ENCODE measurements at regions not wholly inside any gene's neighbourhood (a gene's known extent, or its start where the extent isn't known, plus 50 kb on each side); places are given as distances from the start of the nearest gene placed in this dataset.

DNA sequence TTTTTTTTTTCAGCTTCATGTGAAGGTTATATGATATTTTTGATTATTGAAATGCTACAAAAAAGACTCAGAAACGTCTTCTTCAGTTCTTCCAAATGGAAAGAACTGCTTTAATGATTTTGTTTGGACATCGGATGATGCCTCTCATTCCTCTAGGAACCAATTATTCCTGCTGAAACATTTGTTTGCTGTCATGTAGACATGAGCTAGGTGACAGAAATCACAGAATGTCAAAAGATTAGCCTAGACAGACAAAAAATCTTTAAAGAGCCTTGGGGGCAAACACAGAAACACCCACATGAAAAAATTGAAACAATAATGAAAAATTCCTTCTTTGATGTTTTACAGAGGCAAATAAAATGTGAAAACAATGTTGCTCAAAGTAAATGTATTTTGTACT is 244.2 kb upstream of the EDIL3 start:
- Histone ChIP-seq H3K27ac (ENCODE audit: low read depth in 1 of 3, low read length in 2 of 3) (no peak overlapping the region), H3K4me1 (ENCODE audit: control insufficient read depth in 3 of 3, insufficient read depth in 2 of 3, low read depth in 1 of 3, low read length in 2 of 3) (no peaks in the 10 kb centered on the region), H3K27me3 (ENCODE audit: control insufficient read depth in 3 of 3, insufficient read depth in 3 of 3, low read length in 3 of 3) (no peaks in the 10 kb centered on the region), H3K4me3 (ENCODE audit: low read depth in 1 of 3, low read length in 3 of 3) (no peak overlapping the region), H3K9me3 (ENCODE audit: control insufficient read depth in 2 of 2, insufficient read depth in 1 of 2, low read depth in 1 of 2, low read length in 1 of 2) (no peaks in the 10 kb centered on the region), H3K36me3 (ENCODE audit: control insufficient read depth in 3 of 3, insufficient read depth in 2 of 3, low read depth in 1 of 3, low read length in 3 of 3) (no peaks in the 10 kb centered on the region)
- FAIRE-seq (no peak), DNase-seq (no peak)
- 59 to 76% (median 63%) methylated on average over 2 of the region's 2 CpGs for WGBS, 3 donors

DNA sequence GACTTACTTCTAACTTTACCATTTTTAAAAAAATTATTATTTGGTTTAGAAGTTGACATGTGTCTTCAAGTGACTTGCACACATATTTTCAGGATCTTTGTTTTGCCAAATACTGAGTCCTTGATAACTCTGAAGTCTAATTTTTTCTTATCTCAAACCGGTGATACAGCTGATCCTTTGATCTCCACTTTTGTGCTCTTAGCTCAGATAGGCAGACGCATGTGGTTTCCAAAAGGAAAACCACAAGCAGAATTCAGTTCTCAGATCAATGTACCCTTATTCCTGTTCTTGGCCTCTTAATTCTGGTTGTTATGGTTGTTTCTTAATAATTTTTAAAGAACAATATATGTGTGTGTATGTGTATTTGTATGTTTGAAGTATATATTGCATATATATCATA is 238.3 kb upstream of the EDIL3 start:
- H3K4me1 ChIP-seq (ENCODE audit: control insufficient read depth in 3 of 3, insufficient read depth in 2 of 3, low read depth in 1 of 3, low read length in 2 of 3): no peaks in the 10 kb centered on the region
- WGBS, 3 donors: 8 to 28% (median 11%) methylated on average over 2 of the region's 2 CpGs
- no peak for DNase-seq
- H3K27me3 ChIP-seq (ENCODE audit: control insufficient read depth in 3 of 3, insufficient read depth in 3 of 3, low read length in 3 of 3): no peaks in the 10 kb centered on the region
- H3K36me3 ChIP-seq (ENCODE audit: control insufficient read depth in 3 of 3, insufficient read depth in 2 of 3, low read depth in 1 of 3, low read length in 3 of 3): no peaks in the 10 kb centered on the region
- H3K4me3 ChIP-seq (ENCODE audit: low read depth in 1 of 3, low read length in 3 of 3): no peak overlapping the region
- FAIRE-seq: no peak
- H3K9me3 ChIP-seq (ENCODE audit: control insufficient read depth in 2 of 2, insufficient read depth in 1 of 2, low read depth in 1 of 2, low read length in 1 of 2): no peaks in the 10 kb centered on the region
- no peak overlapping the region for H3K27ac ChIP-seq (ENCODE audit: low read depth in 1 of 3, low read length in 2 of 3)

GRCh38 chr5:84622461-84622860 is 237.8 kb upstream of the EDIL3 start:
- DNase-seq: no peak
- Histone ChIP-seq H3K4me3 (ENCODE audit: low read depth in 1 of 3, low read length in 3 of 3) (no peak overlapping the region), H3K36me3 (ENCODE audit: control insufficient read depth in 3 of 3, insufficient read depth in 2 of 3, low read depth in 1 of 3, low read length in 3 of 3) (no peaks in the 10 kb centered on the region), H3K27ac (ENCODE audit: low read depth in 1 of 3, low read length in 2 of 3) (no peak overlapping the region), H3K9me3 (ENCODE audit: control insufficient read depth in 2 of 2, insufficient read depth in 1 of 2, low read depth in 1 of 2, low read length in 1 of 2) (no peaks in the 10 kb centered on the region), H3K4me1 (ENCODE audit: control insufficient read depth in 3 of 3, insufficient read depth in 2 of 3, low read depth in 1 of 3, low read length in 2 of 3) (no peaks in the 10 kb centered on the region), H3K27me3 (ENCODE audit: control insufficient read depth in 3 of 3, insufficient read depth in 3 of 3, low read length in 3 of 3) (no peaks in the 10 kb centered on the region)
- no peak for FAIRE-seq
- WGBS, 3 donors: 72 to 81% (median 72%) methylated on average over 3 of the region's 3 CpGs

DNA sequence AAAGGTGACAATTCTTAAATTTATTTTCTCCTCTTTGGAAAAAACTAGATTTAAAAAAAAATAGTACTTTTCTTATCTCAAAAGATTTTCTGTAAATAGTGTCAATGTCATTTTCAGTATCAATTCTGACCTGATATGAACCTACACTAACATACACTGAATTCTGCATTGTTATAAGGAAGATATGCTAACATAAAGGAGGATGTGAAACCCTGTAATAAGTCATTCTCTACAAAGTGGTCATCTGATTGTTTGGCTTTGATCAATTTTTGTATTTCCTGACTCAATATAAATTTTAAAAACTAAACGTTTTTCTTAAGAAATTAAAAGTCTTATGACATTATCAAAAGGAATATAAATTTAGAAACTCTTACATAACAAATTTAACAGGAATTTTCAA is 233.6 kb upstream of the EDIL3 start:
- no peak for DNase-seq
- Histone ChIP-seq H3K9me3 (ENCODE audit: control insufficient read depth in 2 of 2, insufficient read depth in 1 of 2, low read depth in 1 of 2, low read length in 1 of 2) (no peaks in the 10 kb centered on the region), H3K27me3 (ENCODE audit: control insufficient read depth in 3 of 3, insufficient read depth in 3 of 3, low read length in 3 of 3) (no peaks in the 10 kb centered on the region), H3K36me3 (ENCODE audit: control insufficient read depth in 3 of 3, insufficient read depth in 2 of 3, low read depth in 1 of 3, low read length in 3 of 3) (no peaks in the 10 kb centered on the region), H3K4me3 (ENCODE audit: low read depth in 1 of 3, low read length in 3 of 3) (no peak overlapping the region), H3K4me1 (ENCODE audit: control insufficient read depth in 3 of 3, insufficient read depth in 2 of 3, low read depth in 1 of 3, low read length in 2 of 3) (no peaks in the 10 kb centered on the region), H3K27ac (ENCODE audit: low read depth in 1 of 3, low read length in 2 of 3) (no peak overlapping the region)
- WGBS, 3 donors: 38 to 50% (median 46%) methylated on average over 1 of the region's 1 CpG
- no peak for FAIRE-seq

GRCh38 chr5:84614906-84615305 is 230.2 kb upstream of the EDIL3 start:
- Histone ChIP-seq H3K9me3 (ENCODE audit: control insufficient read depth in 2 of 2, insufficient read depth in 1 of 2, low read depth in 1 of 2, low read length in 1 of 2) (no peaks in the 10 kb centered on the region), H3K4me1 (ENCODE audit: control insufficient read depth in 3 of 3, insufficient read depth in 2 of 3, low read depth in 1 of 3, low read length in 2 of 3) (no peaks in the 10 kb centered on the region), H3K36me3 (ENCODE audit: control insufficient read depth in 3 of 3, insufficient read depth in 2 of 3, low read depth in 1 of 3, low read length in 3 of 3) (no peaks in the 10 kb centered on the region), H3K27ac (ENCODE audit: low read depth in 1 of 3, low read length in 2 of 3) (no peak overlapping the region), H3K4me3 (ENCODE audit: low read depth in 1 of 3, low read length in 3 of 3) (no peak overlapping the region), H3K27me3 (ENCODE audit: control insufficient read depth in 3 of 3, insufficient read depth in 3 of 3, low read length in 3 of 3) (no peaks in the 10 kb centered on the region)
- FAIRE-seq: no peak
- WGBS, 3 donors: 64 to 67% (median 67%) methylated on average over 3 of the region's 3 CpGs
- DNase-seq: no peak

DNA sequence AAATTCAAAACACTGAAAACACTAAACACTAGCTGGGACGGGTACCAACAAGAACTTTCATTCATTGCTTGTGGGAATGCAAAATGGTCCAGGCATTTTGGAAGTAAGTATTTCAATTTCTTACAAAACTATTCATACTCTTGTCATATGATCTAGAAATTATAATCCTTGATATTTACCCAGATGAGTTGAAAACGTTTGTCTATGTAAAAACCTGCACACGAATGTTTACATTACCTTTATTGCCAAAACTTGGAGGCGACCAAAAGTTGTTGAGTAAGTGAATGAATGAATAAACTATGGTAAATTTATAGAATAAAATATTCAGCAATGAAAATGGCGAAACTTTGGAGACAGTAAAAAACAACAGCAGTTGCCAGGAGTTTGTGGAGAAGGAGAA is 222.1 kb upstream of the EDIL3 start:
- no peak for DNase-seq
- H3K4me3 ChIP-seq (ENCODE audit: low read depth in 1 of 3, low read length in 3 of 3): no peak overlapping the region
- WGBS, 3 donors: 68 to 82% (median 75%) methylated on average over 5 of the region's 5 CpGs
- no peak for FAIRE-seq
- no peaks in the 10 kb centered on the region for H3K27me3 ChIP-seq (ENCODE audit: control insufficient read depth in 3 of 3, insufficient read depth in 3 of 3, low read length in 3 of 3)
- no peaks in the 10 kb centered on the region for H3K4me1 ChIP-seq (ENCODE audit: control insufficient read depth in 3 of 3, insufficient read depth in 2 of 3, low read depth in 1 of 3, low read length in 2 of 3)
- H3K27ac ChIP-seq (ENCODE audit: low read depth in 1 of 3, low read length in 2 of 3): no peak overlapping the region
- no peaks in the 10 kb centered on the region for H3K36me3 ChIP-seq (ENCODE audit: control insufficient read depth in 3 of 3, insufficient read depth in 2 of 3, low read depth in 1 of 3, low read length in 3 of 3)
- no peaks in the 10 kb centered on the region for H3K9me3 ChIP-seq (ENCODE audit: control insufficient read depth in 2 of 2, insufficient read depth in 1 of 2, low read depth in 1 of 2, low read length in 1 of 2)

DNA sequence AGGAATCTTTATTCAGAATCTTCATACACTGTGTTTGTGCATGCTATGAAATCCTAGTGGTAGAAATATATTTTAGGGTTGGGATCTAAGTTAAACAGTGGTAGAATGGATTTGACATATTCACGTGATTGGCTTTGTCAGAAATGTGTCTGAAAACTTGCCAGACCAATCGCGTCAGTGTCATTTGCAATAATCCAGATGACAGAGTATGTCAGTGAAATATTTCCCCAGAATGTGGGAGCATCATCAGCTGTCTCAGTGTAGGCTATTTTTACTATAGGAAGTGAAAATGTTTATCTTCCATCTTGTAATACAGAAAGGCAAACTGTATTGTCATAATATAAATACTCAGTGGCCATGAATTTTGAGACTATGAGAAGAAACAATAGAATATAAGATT is 220.6 kb upstream of the EDIL3 start:
- no peak for FAIRE-seq
- no peak overlapping the region for H3K4me3 ChIP-seq (ENCODE audit: low read depth in 1 of 3, low read length in 3 of 3)
- WGBS, 3 donors: 68 to 84% (median 78%) methylated on average over 3 of the region's 3 CpGs
- no peak for DNase-seq
- no peaks in the 10 kb centered on the region for H3K4me1 ChIP-seq (ENCODE audit: control insufficient read depth in 3 of 3, insufficient read depth in 2 of 3, low read depth in 1 of 3, low read length in 2 of 3)
- H3K9me3 ChIP-seq (ENCODE audit: control insufficient read depth in 2 of 2, insufficient read depth in 1 of 2, low read depth in 1 of 2, low read length in 1 of 2): no peaks in the 10 kb centered on the region
- no peaks in the 10 kb centered on the region for H3K36me3 ChIP-seq (ENCODE audit: control insufficient read depth in 3 of 3, insufficient read depth in 2 of 3, low read depth in 1 of 3, low read length in 3 of 3)
- H3K27ac ChIP-seq (ENCODE audit: low read depth in 1 of 3, low read length in 2 of 3): no peak overlapping the region
- H3K27me3 ChIP-seq (ENCODE audit: control insufficient read depth in 3 of 3, insufficient read depth in 3 of 3, low read length in 3 of 3): no peaks in the 10 kb centered on the region

- DNase-seq: no peak
- no peaks in the 10 kb centered on the region for H3K4me1 ChIP-seq (ENCODE audit: control insufficient read depth in 3 of 3, insufficient read depth in 2 of 3, low read depth in 1 of 3, low read length in 2 of 3)
- no peaks in the 10 kb centered on the region for H3K27me3 ChIP-seq (ENCODE audit: control insufficient read depth in 3 of 3, insufficient read depth in 3 of 3, low read length in 3 of 3)
- no peaks in the 10 kb centered on the region for H3K36me3 ChIP-seq (ENCODE audit: control insufficient read depth in 3 of 3, insufficient read depth in 2 of 3, low read depth in 1 of 3, low read length in 3 of 3)
- no peak for FAIRE-seq
- H3K9me3 ChIP-seq (ENCODE audit: control insufficient read depth in 2 of 2, insufficient read depth in 1 of 2, low read depth in 1 of 2, low read length in 1 of 2): no peaks in the 10 kb centered on the region
- no peak overlapping the region for H3K27ac ChIP-seq (ENCODE audit: low read depth in 1 of 3, low read length in 2 of 3)
- WGBS, 3 donors: 68 to 69% (median 68%) methylated on average over 3 of the region's 3 CpGs
- H3K4me3 ChIP-seq (ENCODE audit: low read depth in 1 of 3, low read length in 3 of 3): no peak overlapping the region
These were observed 219.0 kb upstream of the EDIL3 start for GRCh38 chr5:84603568-84604185.

DNA sequence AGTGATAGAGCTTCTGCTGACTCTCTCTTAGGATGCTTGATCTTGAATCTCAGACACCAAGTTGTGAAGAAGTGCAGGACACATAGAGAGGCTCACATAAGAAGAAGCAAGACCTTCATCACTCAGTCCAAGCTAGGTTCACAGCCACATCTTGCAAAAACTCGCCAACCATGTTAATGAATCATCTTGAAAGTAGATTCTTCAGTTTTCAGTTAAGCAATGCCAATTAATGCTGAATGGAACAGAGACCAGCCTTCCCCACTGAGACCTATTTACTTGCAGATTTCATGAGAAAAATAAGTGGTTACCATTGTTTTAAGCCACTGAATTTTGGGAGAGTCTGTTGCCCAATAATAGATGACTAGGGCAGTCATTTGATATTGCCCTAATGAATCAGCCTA is 217.7 kb upstream of the EDIL3 start:
- WGBS, 3 donors: 58 to 84% (median 61%) methylated on average over 1 of the region's 1 CpG
- no peak for FAIRE-seq

More for the DNA sequence above, 217.7 kb upstream of the EDIL3 start:
- Histone ChIP-seq H3K4me1 (ENCODE audit: control insufficient read depth in 3 of 3, insufficient read depth in 2 of 3, low read depth in 1 of 3, low read length in 2 of 3) (no peaks in the 10 kb centered on the region), H3K36me3 (ENCODE audit: control insufficient read depth in 3 of 3, insufficient read depth in 2 of 3, low read depth in 1 of 3, low read length in 3 of 3) (no peaks in the 10 kb centered on the region), H3K4me3 (ENCODE audit: low read depth in 1 of 3, low read length in 3 of 3) (no peak overlapping the region), H3K27me3 (ENCODE audit: control insufficient read depth in 3 of 3, insufficient read depth in 3 of 3, low read length in 3 of 3) (no peaks in the 10 kb centered on the region), H3K9me3 (ENCODE audit: control insufficient read depth in 2 of 2, insufficient read depth in 1 of 2, low read depth in 1 of 2, low read length in 1 of 2) (no peaks in the 10 kb centered on the region), H3K27ac (ENCODE audit: low read depth in 1 of 3, low read length in 2 of 3) (no peak overlapping the region)
- DNase-seq: no peak
